ENCODE measurements at regions not wholly inside any gene's neighbourhood (a gene's known extent, or its start where the extent isn't known, plus 50 kb on each side); places are given as distances from the start of the nearest gene placed in this dataset.
A peak's percentile ranks its signal among the peaks of the same experiment; 100 is the strongest.
"Not testable (repeated sequence)": the region's sequence is repeated elsewhere in the genome, so short reads cannot be mapped to it uniquely, and the experiment has no call there.

DNA sequence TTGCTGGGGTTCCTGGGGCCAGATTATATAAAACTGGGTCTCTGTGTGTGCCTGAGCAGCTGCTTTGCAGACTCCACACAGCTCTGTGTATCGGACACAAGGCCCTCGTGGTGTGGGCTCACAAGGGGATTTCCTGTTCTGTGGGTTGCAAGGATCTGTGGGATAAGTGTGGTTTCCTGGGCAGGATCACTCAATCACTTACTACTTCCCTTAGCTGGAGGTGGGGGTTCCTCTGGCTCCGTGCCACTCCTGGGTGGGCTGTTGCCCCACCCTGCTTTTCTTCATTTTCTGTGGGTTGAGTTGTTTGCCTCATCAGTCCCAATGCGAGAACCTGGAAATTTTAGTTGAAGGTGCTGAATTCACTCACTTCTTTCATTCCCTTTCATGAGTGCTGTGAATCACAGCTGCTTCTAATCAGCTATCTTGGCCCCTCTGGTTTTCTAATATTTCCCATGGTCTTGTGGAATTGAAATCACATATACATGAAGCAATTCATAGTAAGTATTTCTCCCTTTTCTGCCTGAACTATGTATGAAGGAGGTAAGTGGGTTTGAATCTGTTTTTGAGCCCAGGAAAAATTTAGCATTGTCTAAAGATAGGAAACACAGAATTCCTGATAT is 196.3 kb downstream of the DCDC2C start:
- no peak for DNase-seq (ENCODE audit: low spot score)
- Mint-ChIP-seq H3K27ac (no peak overlapping the region), H3K4me1 (ENCODE audit: low read depth in 2 of 2) (peaks cover 0 to 5% of the 10 kb centered on the region in 2 donors), H3K27me3 (no peaks in the 10 kb centered on the region), H3K9me3 (peaks cover 12% of the 10 kb centered on the region), H3K36me3 (no peaks in the 10 kb centered on the region), H3K4me3 (no peak overlapping the region)
- no peak for ATAC-seq

GRCh38 chr2:3902131-3902530 is 198.8 kb downstream of the DCDC2C start:
- ATAC-seq (no peak), DNase-seq (ENCODE audit: low spot score) (no peak)
- no peak overlapping the region for H3K4me3 Mint-ChIP-seq
- peaks cover 6% of the 10 kb centered on the region for H3K9me3 Mint-ChIP-seq
- no peak overlapping the region for H3K27ac Mint-ChIP-seq
- H3K27me3 Mint-ChIP-seq = no peaks in the 10 kb centered on the region
- no peaks in the 10 kb centered on the region for H3K36me3 Mint-ChIP-seq
- H3K4me1 Mint-ChIP-seq (ENCODE audit: low read depth in 2 of 2) = peaks cover 0 to 5% of the 10 kb centered on the region in 2 donors

DNA sequence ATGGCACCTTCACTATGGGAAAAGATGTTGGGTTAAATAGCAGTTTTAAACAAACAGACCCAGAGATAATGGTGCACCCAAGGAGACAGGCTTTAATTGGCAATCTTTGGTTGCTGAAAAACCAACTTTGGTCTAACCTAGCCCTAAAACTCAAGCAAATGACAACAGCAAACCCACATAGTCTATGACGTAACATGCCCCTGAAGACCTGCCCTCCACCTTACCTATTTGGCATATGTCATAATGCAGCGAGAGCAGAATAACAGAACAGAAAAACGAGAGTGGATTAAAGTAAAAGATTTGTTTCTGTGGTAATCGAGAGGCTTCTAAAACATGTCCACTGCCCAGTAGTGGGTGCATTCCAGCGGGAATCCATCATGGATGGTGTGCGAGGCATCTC is 200.7 kb downstream of the DCDC2C start:
- DNase-seq (ENCODE audit: low spot score) (no peak), ATAC-seq (no peak)
- no peak overlapping the region for H3K4me3 Mint-ChIP-seq
- H3K9me3 Mint-ChIP-seq = peaks cover 4% of the 10 kb centered on the region
- peaks cover 0 to 5% of the 10 kb centered on the region in 2 donors for H3K4me1 Mint-ChIP-seq (ENCODE audit: low read depth in 2 of 2)
- H3K27ac Mint-ChIP-seq = no peak overlapping the region
- H3K36me3 Mint-ChIP-seq = no peaks in the 10 kb centered on the region
- no peaks in the 10 kb centered on the region for H3K27me3 Mint-ChIP-seq

- not testable (repeated sequence) for H3K4me3 Mint-ChIP-seq; ATAC-seq; H3K27me3 Mint-ChIP-seq; DNase-seq (ENCODE audit: low spot score); H3K9me3 Mint-ChIP-seq; H3K4me1 Mint-ChIP-seq (ENCODE audit: low read depth in 2 of 2); H3K27ac Mint-ChIP-seq; H3K36me3 Mint-ChIP-seq
Observed at GRCh38 chr2:3908498-3908897, 205.1 kb downstream of the DCDC2C start.

GRCh38 chr2:3911882-3912455 is 208.6 kb downstream of the DCDC2C start:
- Mint-ChIP-seq H3K4me3 (no peak overlapping the region), H3K27me3 (no peaks in the 10 kb centered on the region), H3K4me1 (ENCODE audit: low read depth in 2 of 2) (no peaks in the 10 kb centered on the region), H3K27ac (no peak overlapping the region), H3K36me3 (no peaks in the 10 kb centered on the region), H3K9me3 (peaks cover 8% of the 10 kb centered on the region)
- ATAC-seq (no peak), DNase-seq (ENCODE audit: low spot score) (no peak)

- H3K27ac Mint-ChIP-seq = no peak overlapping the region
- DNase-seq (ENCODE audit: low spot score) = no peak
- no peaks in the 10 kb centered on the region for H3K27me3 Mint-ChIP-seq
- H3K36me3 Mint-ChIP-seq = no peaks in the 10 kb centered on the region
- ATAC-seq = no peak
- H3K4me3 Mint-ChIP-seq = no peak overlapping the region
- H3K4me1 Mint-ChIP-seq (ENCODE audit: low read depth in 2 of 2) = no peaks in the 10 kb centered on the region
- H3K9me3 Mint-ChIP-seq = peaks cover 5% of the 10 kb centered on the region
Observed at GRCh38 chr2:3913166-3913565, 209.8 kb downstream of the DCDC2C start.

DNA sequence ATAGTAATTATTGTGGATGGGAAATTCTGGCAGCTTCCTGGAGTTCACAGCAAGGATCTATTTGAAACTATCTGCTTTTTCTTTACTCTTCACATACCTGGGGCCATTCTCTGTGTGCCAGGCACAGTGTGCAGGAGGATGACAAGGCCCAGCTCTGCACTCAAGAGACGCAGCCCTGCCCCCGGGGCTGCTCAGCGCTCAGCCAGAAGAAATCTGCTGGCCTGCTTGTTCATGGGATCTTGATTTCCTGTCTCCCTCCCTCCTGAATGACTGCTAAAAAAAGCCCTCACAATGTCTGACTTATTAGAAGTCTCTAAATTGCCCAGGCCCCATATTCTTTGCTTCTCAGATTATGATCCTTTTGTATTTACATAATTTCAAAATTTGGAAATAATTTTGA is 210.9 kb downstream of the DCDC2C start:
- H3K27me3 Mint-ChIP-seq = no peaks in the 10 kb centered on the region
- DNase-seq (ENCODE audit: low spot score) (no peak), ATAC-seq (no peak)
- H3K4me3 Mint-ChIP-seq = no peak overlapping the region
- H3K36me3 Mint-ChIP-seq = no peaks in the 10 kb centered on the region
- peaks cover 2% of the 10 kb centered on the region for H3K9me3 Mint-ChIP-seq
- H3K4me1 Mint-ChIP-seq (ENCODE audit: low read depth in 2 of 2) = no peaks in the 10 kb centered on the region
- H3K27ac Mint-ChIP-seq = no peak overlapping the region

- H3K4me1 Mint-ChIP-seq (ENCODE audit: low read depth in 2 of 2) = no peaks in the 10 kb centered on the region
- H3K36me3 Mint-ChIP-seq = no peaks in the 10 kb centered on the region
- H3K4me3 Mint-ChIP-seq = no peak overlapping the region
- H3K27ac Mint-ChIP-seq = no peak overlapping the region
- DNase-seq (ENCODE audit: low spot score) (no peak), ATAC-seq (no peak)
- H3K9me3 Mint-ChIP-seq = no peaks in the 10 kb centered on the region
- H3K27me3 Mint-ChIP-seq = peaks cover 0 to 2% of the 10 kb centered on the region in 2 donors
Observed at GRCh38 chr2:3927031-3927430, 223.7 kb downstream of the DCDC2C start.

GRCh38 chr2:3929374-3929773 is 226.0 kb downstream of the DCDC2C start:
- peaks cover 0 to 2% of the 10 kb centered on the region in 2 donors for H3K27me3 Mint-ChIP-seq
- no peaks in the 10 kb centered on the region for H3K36me3 Mint-ChIP-seq

DNA sequence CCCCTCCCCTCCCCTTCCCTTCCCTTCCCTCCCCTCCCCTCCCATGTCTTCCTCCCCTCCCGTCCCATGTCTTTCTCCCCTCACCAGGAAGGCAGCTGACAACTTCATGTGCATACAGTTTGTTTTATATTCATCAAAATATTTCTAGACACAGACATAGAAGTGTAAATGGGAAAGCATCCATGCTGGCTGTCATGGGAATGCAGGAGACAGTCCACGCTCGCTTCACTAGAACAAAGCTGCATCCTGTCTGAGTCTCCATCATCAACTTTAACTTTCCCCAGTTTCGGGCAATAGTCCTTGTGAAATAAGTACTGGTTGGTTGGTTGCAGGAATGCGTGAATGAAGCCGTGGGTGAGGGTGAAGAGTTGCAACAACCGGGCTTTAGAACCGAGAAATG is 226.9 kb downstream of the DCDC2C start:
- H3K9me3 Mint-ChIP-seq = peaks cover 5% of the 10 kb centered on the region
- H3K27ac Mint-ChIP-seq = no peak overlapping the region
- no peaks in the 10 kb centered on the region for H3K36me3 Mint-ChIP-seq
- DNase-seq (ENCODE audit: low spot score) = no peak
- no peak for ATAC-seq
- H3K27me3 Mint-ChIP-seq = no peaks in the 10 kb centered on the region
- no peaks in the 10 kb centered on the region for H3K4me1 Mint-ChIP-seq (ENCODE audit: low read depth in 2 of 2)
- no peak overlapping the region for H3K4me3 Mint-ChIP-seq

More at GRCh38 chr2:3929374-3929773, 226.0 kb downstream of the DCDC2C start:
- Mint-ChIP-seq H3K27ac (no peak overlapping the region), H3K4me3 (no peak overlapping the region), H3K4me1 (ENCODE audit: low read depth in 2 of 2) (no peaks in the 10 kb centered on the region), H3K9me3 (peaks cover 5% of the 10 kb centered on the region)
- DNase-seq (ENCODE audit: low spot score) (no peak), ATAC-seq (no peak)

DNA sequence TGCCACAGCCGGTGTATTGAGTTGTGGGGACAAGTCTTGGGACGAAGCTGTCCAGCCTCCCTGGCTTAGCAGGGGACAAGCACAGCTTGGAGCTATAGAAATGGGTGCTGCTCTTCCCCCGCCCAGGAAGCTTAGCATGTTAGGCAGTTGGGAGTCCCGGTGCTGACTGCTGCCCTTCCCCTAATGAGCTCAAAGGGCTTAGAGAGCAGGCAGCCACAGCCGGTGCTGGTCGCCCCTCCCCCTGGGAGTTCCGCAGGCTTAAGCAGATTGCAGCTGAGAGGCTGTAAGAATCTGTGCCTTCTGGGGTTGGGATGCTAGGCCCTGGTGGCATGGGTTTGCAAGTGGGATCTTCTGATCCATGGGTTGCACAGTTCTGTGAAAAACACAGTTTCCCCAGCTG is 237.3 kb downstream of the DCDC2C start:
- DNase-seq (ENCODE audit: low spot score) (no peak), ATAC-seq (no peak)
- Mint-ChIP-seq H3K4me3 (no peak overlapping the region), H3K27ac (no peak overlapping the region), H3K27me3 (peaks cover 0 to 6% of the 10 kb centered on the region in 2 donors), H3K4me1 (ENCODE audit: low read depth in 2 of 2) (no peaks in the 10 kb centered on the region), H3K9me3 (peaks cover 9% of the 10 kb centered on the region), H3K36me3 (no peaks in the 10 kb centered on the region)

DNA sequence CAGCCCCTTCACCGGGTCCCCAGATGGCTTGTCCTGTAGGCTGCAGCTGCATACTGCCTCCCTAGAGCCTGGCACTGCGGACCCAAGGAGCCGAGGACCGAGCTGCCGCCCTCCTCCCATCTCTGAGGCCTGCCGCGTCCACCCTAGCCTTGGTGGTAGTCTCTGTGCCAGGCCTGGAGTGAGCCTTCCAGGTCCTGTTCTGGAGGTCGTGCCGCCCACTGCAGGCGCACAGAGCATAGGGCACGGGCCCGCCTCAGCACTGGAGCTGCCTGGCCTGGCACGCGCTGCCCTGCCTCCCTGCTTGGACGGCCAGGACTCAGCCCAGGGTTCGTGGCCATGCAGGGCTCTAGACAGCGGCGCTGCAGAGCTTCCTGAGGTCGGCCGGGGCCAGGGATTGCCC is 239.5 kb downstream of the DCDC2C start:
- no peak overlapping the region for H3K4me3 Mint-ChIP-seq
- peak in 1 of 2 donors; percentile 41 for ATAC-seq
- H3K27ac Mint-ChIP-seq = no peak overlapping the region
- H3K9me3 Mint-ChIP-seq = peaks cover 7% of the 10 kb centered on the region
- DNase-seq (ENCODE audit: low spot score) = no peak
- no peaks in the 10 kb centered on the region for H3K4me1 Mint-ChIP-seq (ENCODE audit: low read depth in 2 of 2)
- H3K36me3 Mint-ChIP-seq = no peaks in the 10 kb centered on the region
- peaks cover 0 to 6% of the 10 kb centered on the region in 2 donors for H3K27me3 Mint-ChIP-seq

GRCh38 chr2:3944071-3944470 is 240.7 kb downstream of the DCDC2C start:
- H3K4me3 Mint-ChIP-seq = no peak overlapping the region
- ATAC-seq (no peak), DNase-seq (ENCODE audit: low spot score) (no peak)
- H3K9me3 Mint-ChIP-seq = peaks cover 5% of the 10 kb centered on the region
- H3K4me1 Mint-ChIP-seq (ENCODE audit: low read depth in 2 of 2) = no peaks in the 10 kb centered on the region
- H3K36me3 Mint-ChIP-seq = no peaks in the 10 kb centered on the region
- H3K27ac Mint-ChIP-seq = no peak overlapping the region
- peaks cover 0 to 3% of the 10 kb centered on the region in 2 donors for H3K27me3 Mint-ChIP-seq

DNA sequence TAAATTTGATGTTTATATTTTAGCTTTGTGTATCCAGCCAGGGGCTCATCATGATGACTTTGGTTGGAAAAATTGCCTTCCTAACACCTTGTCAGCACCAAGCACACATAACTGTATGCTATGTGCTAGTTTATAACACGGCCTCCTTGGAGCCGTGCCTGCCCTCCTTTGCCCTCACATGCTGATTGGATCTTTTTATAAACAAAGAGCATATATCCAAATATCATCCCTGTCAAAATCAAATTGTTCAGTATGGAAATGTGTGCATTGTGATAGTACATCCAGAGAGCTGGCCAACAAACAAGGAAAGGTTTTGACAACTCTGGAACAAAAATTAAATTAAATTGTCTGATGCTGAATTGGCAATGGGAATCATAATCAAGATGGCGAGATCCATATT is 241.5 kb downstream of the DCDC2C start:
- DNase-seq (ENCODE audit: low spot score) = no peak
- no peaks in the 10 kb centered on the region for H3K4me1 Mint-ChIP-seq (ENCODE audit: low read depth in 2 of 2)
- no peaks in the 10 kb centered on the region for H3K36me3 Mint-ChIP-seq
- no peak overlapping the region for H3K27ac Mint-ChIP-seq
- H3K27me3 Mint-ChIP-seq = no peaks in the 10 kb centered on the region
- H3K4me3 Mint-ChIP-seq = no peak overlapping the region
- ATAC-seq = no peak
- H3K9me3 Mint-ChIP-seq = peaks cover 3% of the 10 kb centered on the region

DNA sequence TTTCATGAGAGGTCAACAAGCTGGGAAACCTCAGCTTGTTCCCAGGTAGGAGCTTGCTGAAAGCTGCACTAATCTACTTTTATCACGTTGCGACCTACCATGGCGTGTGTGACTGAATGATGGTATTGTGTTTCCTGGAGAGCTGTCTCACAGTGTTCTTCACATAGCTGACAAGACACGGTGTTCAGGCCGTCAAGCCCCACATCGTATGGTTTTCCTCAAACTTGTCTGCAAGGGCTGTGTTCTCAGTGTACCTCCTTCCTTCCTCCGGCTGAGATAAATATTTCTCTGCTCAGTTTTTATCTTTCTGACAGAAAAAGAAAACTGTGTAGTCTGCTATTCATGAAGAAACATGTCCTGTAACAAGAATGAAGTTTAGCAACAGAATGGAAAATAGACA is 244.8 kb downstream of the DCDC2C start:
- no peak overlapping the region for H3K4me3 Mint-ChIP-seq
- no peak overlapping the region for H3K27ac Mint-ChIP-seq
- no peaks in the 10 kb centered on the region for H3K36me3 Mint-ChIP-seq
- no peaks in the 10 kb centered on the region for H3K27me3 Mint-ChIP-seq
- ATAC-seq (no peak), DNase-seq (ENCODE audit: low spot score) (no peak)
- peaks cover 3% of the 10 kb centered on the region for H3K9me3 Mint-ChIP-seq
- no peaks in the 10 kb centered on the region for H3K4me1 Mint-ChIP-seq (ENCODE audit: low read depth in 2 of 2)
